Testis (tissue), 2 donors: ENCODE measurements at regions not wholly inside any gene's neighbourhood (a gene's known extent, or its start where the extent isn't known, plus 50 kb on each side); places are given as distances from the start of the nearest gene placed in this dataset.

Source experiments
- POLR2A ChIP-seq: fragments of 450-650 bp; IDR thresholded peaks from one replicate; pipeline ENCODE4 v1.6.1; 2017; ENCODE audit warnings: antibody characterized with exemption, mild to moderate bottlenecking, moderate library complexity
- TF ChIP-seq, protein P1 (sequence below), 3 experiments: fragments of 450-650 bp in 2 of 3; fragments of 200-600 bp in 1 of 3; sonication (generic) in 1 of 3; IDR thresholded peaks; one replicate each; pipeline ENCODE4 v1.5.1; 2016 to 2019; ENCODE audit warnings: antibody characterized with exemption in 3 of 3, mild to moderate bottlenecking in 2 of 3, moderate library complexity in 1 of 3

GRCh38 chr9:81079055-81079454 is 610.3 kb downstream of the TLE1 start:
- TF ChIP-seq, protein P1, sequence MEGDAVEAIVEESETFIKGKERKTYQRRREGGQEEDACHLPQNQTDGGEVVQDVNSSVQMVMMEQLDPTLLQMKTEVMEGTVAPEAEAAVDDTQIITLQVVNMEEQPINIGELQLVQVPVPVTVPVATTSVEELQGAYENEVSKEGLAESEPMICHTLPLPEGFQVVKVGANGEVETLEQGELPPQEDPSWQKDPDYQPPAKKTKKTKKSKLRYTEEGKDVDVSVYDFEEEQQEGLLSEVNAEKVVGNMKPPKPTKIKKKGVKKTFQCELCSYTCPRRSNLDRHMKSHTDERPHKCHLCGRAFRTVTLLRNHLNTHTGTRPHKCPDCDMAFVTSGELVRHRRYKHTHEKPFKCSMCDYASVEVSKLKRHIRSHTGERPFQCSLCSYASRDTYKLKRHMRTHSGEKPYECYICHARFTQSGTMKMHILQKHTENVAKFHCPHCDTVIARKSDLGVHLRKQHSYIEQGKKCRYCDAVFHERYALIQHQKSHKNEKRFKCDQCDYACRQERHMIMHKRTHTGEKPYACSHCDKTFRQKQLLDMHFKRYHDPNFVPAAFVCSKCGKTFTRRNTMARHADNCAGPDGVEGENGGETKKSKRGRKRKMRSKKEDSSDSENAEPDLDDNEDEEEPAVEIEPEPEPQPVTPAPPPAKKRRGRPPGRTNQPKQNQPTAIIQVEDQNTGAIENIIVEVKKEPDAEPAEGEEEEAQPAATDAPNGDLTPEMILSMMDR (IDR thresholded peaks at IDR 0.05) = no peak
- no peak for TF ChIP-seq POLR2A
